Testis (tissue), 2 donors: ENCODE measurements at regions not wholly inside any gene's neighbourhood (a gene's known extent, or its start where the extent isn't known, plus 50 kb on each side); places are given as distances from the start of the nearest gene placed in this dataset.

Source experiments
- DNase-seq: peaks from one replicate; pipeline ENCODE4 v3.0.0-alpha.2; 2019
- H3K27ac ChIP-seq, 2 donors: fragments of 200-600 bp; sonication (generic); one replicate each; pipeline ENCODE4 v1.5.1; 2019
- H3K27me3 ChIP-seq: fragments of 200-600 bp; sonication (generic); one replicate; pipeline ENCODE4 v1.5.1; 2019
- H3K36me3 ChIP-seq: fragments of 200-600 bp; sonication (generic); one replicate; pipeline ENCODE4 v1.5.1; 2017; ENCODE audit warnings: low read depth; ENCODE audit errors: missing control alignments
- H3K4me1 ChIP-seq: fragments of 200-600 bp; sonication (generic); one replicate; pipeline ENCODE4 v1.5.1; 2019
- H3K4me3 ChIP-seq, 2 donors: fragments of 200-600 bp; sonication (generic); one replicate each; pipeline ENCODE4 v1.5.1; 2017 to 2019
- H3K9me3 ChIP-seq: fragments of 200-600 bp; sonication (generic); one replicate; pipeline ENCODE4 v1.5.1; 2017
- POLR2A ChIP-seq: fragments of 450-650 bp; IDR thresholded peaks from one replicate; pipeline ENCODE4 v1.6.1; 2017; ENCODE audit warnings: antibody characterized with exemption, mild to moderate bottlenecking, moderate library complexity
- WGBS, 2 donors: methylation state at CpG; one replicate each; pipeline ENCODE4 v1.1.5; 2018; 5-methylcytosine and 5-hydroxymethylcytosine counted together
- intact Hi-C: fragments of 100-400 bp; cut with DNase I; formaldehyde crosslinking; loops from one replicate; pipeline ENCODE4 v1.15.1; 2023; ENCODE audit warnings: low total_unique reads
- TF ChIP-seq, protein P1 (sequence below), 3 experiments: fragments of 450-650 bp in 2 of 3; fragments of 200-600 bp in 1 of 3; sonication (generic) in 1 of 3; IDR thresholded peaks; one replicate each; pipeline ENCODE4 v1.5.1; 2016 to 2019; ENCODE audit warnings: antibody characterized with exemption in 3 of 3, mild to moderate bottlenecking in 2 of 3, moderate library complexity in 1 of 3

DNA sequence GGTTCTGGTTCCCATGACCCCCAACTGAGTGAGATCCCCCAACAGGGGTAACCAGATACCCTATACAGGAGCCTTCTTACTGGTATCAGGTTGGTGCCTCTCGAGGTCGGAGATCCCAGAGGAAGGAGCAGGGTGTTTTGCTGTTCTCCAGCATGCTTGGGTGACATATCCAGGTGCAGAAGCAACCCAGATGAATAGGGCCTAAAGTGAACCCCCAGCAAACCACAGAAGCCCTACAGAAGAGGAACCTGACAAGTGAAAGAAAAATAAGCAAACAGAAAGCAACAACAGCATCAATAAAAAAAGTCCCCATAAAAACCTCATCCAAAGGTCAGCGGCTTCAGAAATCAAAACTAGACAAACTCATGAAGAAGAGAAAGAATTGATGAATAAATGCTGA, 633.4 kb upstream of the CXADR start:
- Histone ChIP-seq H3K4me1 (no peaks in the 10 kb centered on the region), H3K27ac (no peak overlapping the region), H3K9me3 (no peaks in the 10 kb centered on the region), H3K4me3 (no peak overlapping the region), H3K27me3 (no peaks in the 10 kb centered on the region), H3K36me3 (no peaks in the 10 kb centered on the region)
- intact Hi-C loops, result no loop called here
- 84 to 91% methylated on average over 3 of the region's 3 CpGs for WGBS, 2 donors
- no peak for DNase-seq
- TF ChIP-seq, protein P1, sequence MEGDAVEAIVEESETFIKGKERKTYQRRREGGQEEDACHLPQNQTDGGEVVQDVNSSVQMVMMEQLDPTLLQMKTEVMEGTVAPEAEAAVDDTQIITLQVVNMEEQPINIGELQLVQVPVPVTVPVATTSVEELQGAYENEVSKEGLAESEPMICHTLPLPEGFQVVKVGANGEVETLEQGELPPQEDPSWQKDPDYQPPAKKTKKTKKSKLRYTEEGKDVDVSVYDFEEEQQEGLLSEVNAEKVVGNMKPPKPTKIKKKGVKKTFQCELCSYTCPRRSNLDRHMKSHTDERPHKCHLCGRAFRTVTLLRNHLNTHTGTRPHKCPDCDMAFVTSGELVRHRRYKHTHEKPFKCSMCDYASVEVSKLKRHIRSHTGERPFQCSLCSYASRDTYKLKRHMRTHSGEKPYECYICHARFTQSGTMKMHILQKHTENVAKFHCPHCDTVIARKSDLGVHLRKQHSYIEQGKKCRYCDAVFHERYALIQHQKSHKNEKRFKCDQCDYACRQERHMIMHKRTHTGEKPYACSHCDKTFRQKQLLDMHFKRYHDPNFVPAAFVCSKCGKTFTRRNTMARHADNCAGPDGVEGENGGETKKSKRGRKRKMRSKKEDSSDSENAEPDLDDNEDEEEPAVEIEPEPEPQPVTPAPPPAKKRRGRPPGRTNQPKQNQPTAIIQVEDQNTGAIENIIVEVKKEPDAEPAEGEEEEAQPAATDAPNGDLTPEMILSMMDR (IDR thresholded peaks at IDR 0.05), result no peak
- no peak for TF ChIP-seq POLR2A

DNA sequence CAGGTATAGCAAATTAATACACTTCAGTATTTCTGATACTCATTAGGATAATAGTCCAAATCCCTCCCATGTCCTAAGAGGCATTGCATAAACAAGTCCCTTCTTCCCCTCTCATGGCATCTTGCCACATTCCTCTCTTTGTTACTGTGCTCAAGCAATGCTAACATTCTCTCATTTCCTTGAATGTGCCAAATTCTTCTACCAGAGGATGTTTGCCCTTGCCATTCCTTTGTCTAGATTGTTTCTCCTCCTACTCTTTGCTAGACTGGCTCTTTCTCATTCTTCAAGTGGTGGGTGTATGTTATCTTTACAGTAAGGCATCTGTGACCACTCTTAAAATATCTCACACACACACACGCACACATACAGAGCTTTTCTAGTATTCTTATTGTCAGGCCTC, 621.0 kb upstream of the CXADR start:
- H3K27ac ChIP-seq, result no peak overlapping the region
- no peak overlapping the region for H3K4me3 ChIP-seq
- no peaks in the 10 kb centered on the region for H3K9me3 ChIP-seq
- no peaks in the 10 kb centered on the region for H3K36me3 ChIP-seq
- DNase-seq, result peak; percentile 18
- peaks cover 4% of the 10 kb centered on the region for H3K4me1 ChIP-seq
- no peak for TF ChIP-seq POLR2A
- TF ChIP-seq, protein P1 (IDR thresholded peaks at IDR 0.05), result no peak
- intact Hi-C loops, result no loop called here
- WGBS, 2 donors, result 65 to 67% methylated on average over 1 of the region's 1 CpG
- H3K27me3 ChIP-seq, result no peaks in the 10 kb centered on the region

DNA sequence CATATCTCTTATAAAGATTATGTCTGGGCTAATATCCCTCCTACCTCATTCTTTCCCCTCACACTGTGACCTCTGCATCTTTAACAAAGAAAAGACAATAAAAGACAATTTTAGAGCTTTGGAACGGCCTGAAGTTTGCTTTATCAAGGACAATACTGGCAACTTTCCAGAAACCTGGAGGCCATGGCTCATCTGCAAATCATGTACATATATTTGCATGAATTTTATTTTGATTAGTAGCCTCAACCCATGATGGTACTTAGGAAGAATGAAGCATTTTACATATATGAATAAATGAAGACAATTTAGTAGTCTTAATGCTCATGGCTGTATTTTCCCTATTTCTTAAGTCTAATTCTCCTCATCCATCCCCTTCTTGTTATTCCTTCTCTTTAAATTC, 612.2 kb upstream of the CXADR start:
- 14 to 27% methylated on average over 1 of the region's 1 CpG for WGBS, 2 donors
- Histone ChIP-seq H3K4me3 (no peak overlapping the region), H3K36me3 (no peaks in the 10 kb centered on the region), H3K27me3 (no peaks in the 10 kb centered on the region), H3K4me1 (no peaks in the 10 kb centered on the region), H3K9me3 (no peaks in the 10 kb centered on the region), H3K27ac (no peak overlapping the region)
- intact Hi-C loops, result no loop called here
- TF ChIP-seq, protein P1 (IDR thresholded peaks at IDR 0.05), result no peak
- TF ChIP-seq POLR2A, result no peak
- no peak for DNase-seq

- DNase-seq, result no peak
- 76 to 90% methylated on average over 1 of the region's 1 CpG for WGBS, 2 donors
These were observed 604.8 kb upstream of the CXADR start for GRCh38 chr21:16908077-16908476.

More at GRCh38 chr21:16908077-16908476, 604.8 kb upstream of the CXADR start:
- Histone ChIP-seq H3K4me3 (no peak overlapping the region), H3K27me3 (no peaks in the 10 kb centered on the region), H3K9me3 (no peaks in the 10 kb centered on the region), H3K27ac (no peak overlapping the region), H3K4me1 (peaks cover 4% of the 10 kb centered on the region), H3K36me3 (no peaks in the 10 kb centered on the region)
- TF ChIP-seq POLR2A, result no peak
- TF ChIP-seq, protein P1 (IDR thresholded peaks at IDR 0.05), result no peak
- intact Hi-C loops, result no loop called here
